ENCODE measurements at regions not wholly inside any gene's neighbourhood (a gene's known extent, or its start where the extent isn't known, plus 50 kb on each side); places are given as distances from the start of the nearest gene placed in this dataset.
A peak's percentile ranks its signal among the peaks of the same experiment; 100 is the strongest.

DNA sequence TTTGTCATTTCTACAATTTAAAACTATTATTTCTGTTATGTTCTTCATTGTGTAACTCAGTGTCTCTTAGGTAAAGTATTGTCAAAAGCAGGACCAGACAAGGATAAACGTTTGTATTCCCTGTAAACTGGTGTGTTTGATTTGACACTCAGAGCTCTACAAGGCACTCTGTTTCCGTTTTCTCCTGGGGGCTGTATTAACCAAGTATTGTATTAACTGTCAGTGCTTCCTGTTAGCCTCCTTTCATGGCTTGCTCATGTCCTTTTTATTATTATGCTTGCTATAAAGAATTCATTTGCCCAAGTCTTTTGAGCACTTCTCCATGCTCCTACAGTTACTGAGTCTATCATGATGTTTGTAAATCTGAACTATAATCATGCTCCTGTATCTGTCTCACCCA, 323.7 kb downstream of the LPIN1 start:
- H3K79me2 ChIP-seq (ENCODE audit: control insufficient read depth, insufficient read depth, low read length): no peaks in the 10 kb centered on the region
- no TSS peak for BruUV-seq (replicated peaks)
- H3K4me2 ChIP-seq (ENCODE audit: insufficient read depth, low read length): no peak overlapping the region
- dilution Hi-C loops (cut with MboI; ENCODE audit: extremely low pct_ligation_motif_present, low sequenced_read_pairs) (no loop called here), intact Hi-C loops (cut with micrococcal nuclease) (no loop called here)
- H3K27me3 ChIP-seq (ENCODE audit: control insufficient read depth in 2 of 2, insufficient read depth in 2 of 2, low read length in 2 of 2): no peaks in the 10 kb centered on the region
- no peak overlapping the region for H3K9ac ChIP-seq (replicated peaks; ENCODE audit: extremely low read depth, insufficient read depth, low read length)
- no peaks in the 10 kb centered on the region for H3K4me1 ChIP-seq (ENCODE audit: control insufficient read depth, extremely low read depth, insufficient read depth, low read length)
- TF ChIP-seq POLR2A (IDR thresholded peaks at IDR 0.05; ENCODE audit: low read depth, low read length) (no peak), MAX (IDR thresholded peaks at IDR 0.05; ENCODE audit: insufficient read depth, insufficient read length) (no peak)
- no peaks in the 10 kb centered on the region for H3K9me3 ChIP-seq (replicated peaks; ENCODE audit: control insufficient read depth, insufficient read depth, low read length)
- no peak overlapping the region for H3K27ac ChIP-seq (ENCODE audit: insufficient read depth, low read depth, low read length)
- H2AFZ ChIP-seq (ENCODE audit: low read depth, low read length): no peak overlapping the region
- H3K4me3 ChIP-seq (replicated peaks in 1 of 3; ENCODE audit: insufficient read depth in 1 of 3, low read depth in 1 of 3, low read length in 3 of 3): no peak overlapping the region
- H3K9me1 ChIP-seq (replicated peaks; ENCODE audit: control insufficient read depth, extremely low read depth, insufficient read depth, low read length): no peaks in the 10 kb centered on the region
- H3K36me3 ChIP-seq (ENCODE audit: control insufficient read depth in 2 of 2, extremely low read depth in 1 of 2, insufficient read depth in 2 of 2, low read length in 2 of 2): no peaks in the 10 kb centered on the region
- FAIRE-seq: peak; percentile 43
- H4K20me1 ChIP-seq (replicated peaks; ENCODE audit: control insufficient read depth, extremely low read depth, insufficient read depth, low read length): no peaks in the 10 kb centered on the region
- no peak for DNase-seq (ENCODE audit: low read depth, low spot score)
- CTCF ChIA-PET: no interaction called here
- POLR2A ChIA-PET: no interaction called here

DNA sequence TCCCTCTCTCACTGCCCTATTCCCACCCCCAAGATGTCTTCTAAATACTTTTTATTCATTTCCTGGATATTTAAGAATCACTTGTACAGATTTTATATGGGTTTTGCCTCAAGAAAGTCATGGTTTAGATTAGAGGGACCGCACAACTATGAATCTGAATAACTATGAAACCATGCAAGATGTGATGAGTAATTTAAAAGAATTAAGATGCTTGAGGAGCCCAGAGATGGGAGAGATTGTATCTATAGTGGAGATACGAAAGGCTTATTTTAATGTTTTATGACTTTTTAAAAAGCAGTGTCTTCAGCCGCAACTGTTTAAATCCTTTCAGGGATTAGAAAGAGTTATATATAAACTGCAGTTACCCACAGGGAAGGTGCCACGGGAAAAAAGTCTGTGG, 324.1 kb downstream of the LPIN1 start:
- H3K36me3 ChIP-seq (ENCODE audit: control insufficient read depth in 2 of 2, extremely low read depth in 1 of 2, insufficient read depth in 2 of 2, low read length in 2 of 2): no peaks in the 10 kb centered on the region
- no peaks in the 10 kb centered on the region for H3K9me3 ChIP-seq (replicated peaks; ENCODE audit: control insufficient read depth, insufficient read depth, low read length)
- no peak overlapping the region for H3K4me3 ChIP-seq (replicated peaks in 1 of 3; ENCODE audit: insufficient read depth in 1 of 3, low read depth in 1 of 3, low read length in 3 of 3)
- H3K9me1 ChIP-seq (replicated peaks; ENCODE audit: control insufficient read depth, extremely low read depth, insufficient read depth, low read length): no peaks in the 10 kb centered on the region
- intact Hi-C loops (cut with micrococcal nuclease): no loop called here
- BruUV-seq (replicated peaks): no TSS peak
- POLR2A ChIA-PET: no interaction called here
- no peaks in the 10 kb centered on the region for H4K20me1 ChIP-seq (replicated peaks; ENCODE audit: control insufficient read depth, extremely low read depth, insufficient read depth, low read length)
- no peaks in the 10 kb centered on the region for H3K79me2 ChIP-seq (ENCODE audit: control insufficient read depth, insufficient read depth, low read length)
- DNase-seq (ENCODE audit: low read depth, low spot score) (no peak), FAIRE-seq (no peak)
- TF ChIP-seq MAX (IDR thresholded peaks at IDR 0.05; ENCODE audit: insufficient read depth, insufficient read length) (no peak), EZH2 (IDR thresholded peaks at IDR 0.05; ENCODE audit: borderline replicate concordance, low read depth, low read length, severe bottlenecking) (no peak), GATA2 (IDR thresholded peaks at IDR 0.05; ENCODE audit: insufficient read depth, insufficient read length, low read depth, low read length) (no peak), FOS (IDR thresholded peaks at IDR 0.05; ENCODE audit: borderline replicate concordance, insufficient read depth, low read length) (no peak), POLR2AphosphoS5 (IDR thresholded peaks at IDR 0.05; ENCODE audit: insufficient read depth, low read depth, low read length) (no peak), CTCF (IDR thresholded peaks at IDR 0.05; ENCODE audit: extremely low read depth in 1 of 2, insufficient read depth in 1 of 2, low read depth in 1 of 2, low read length in 2 of 2) (no peak), MYC (IDR thresholded peaks at IDR 0.05; ENCODE audit: low read depth, low read length) (no peak), JUN (IDR thresholded peaks at IDR 0.05; ENCODE audit: borderline replicate concordance, insufficient read depth, insufficient read length, low read depth) (no peak), POLR2A (IDR thresholded peaks at IDR 0.05; ENCODE audit: low read depth, low read length) (no peak)
- H3K27me3 ChIP-seq (ENCODE audit: control insufficient read depth in 2 of 2, insufficient read depth in 2 of 2, low read length in 2 of 2): no peaks in the 10 kb centered on the region
- H3K4me1 ChIP-seq (ENCODE audit: control insufficient read depth, extremely low read depth, insufficient read depth, low read length): no peaks in the 10 kb centered on the region
- H2AFZ ChIP-seq (ENCODE audit: low read depth, low read length): no peak overlapping the region
- H3K27ac ChIP-seq (ENCODE audit: insufficient read depth, low read depth, low read length): no peak overlapping the region
- no peak overlapping the region for H3K9ac ChIP-seq (replicated peaks; ENCODE audit: extremely low read depth, insufficient read depth, low read length)
- H3K4me2 ChIP-seq (ENCODE audit: insufficient read depth, low read length): no peak overlapping the region
- dilution Hi-C loops (cut with MboI; ENCODE audit: extremely low pct_ligation_motif_present, low sequenced_read_pairs): no loop called here
- CTCF ChIA-PET: no interaction called here

Measured in endothelial cell of umbilical vein (primary cell).